ENCODE measurements at regions not wholly inside any gene's neighbourhood (a gene's known extent, or its start where the extent isn't known, plus 50 kb on each side); places are given as distances from the start of the nearest gene placed in this dataset.
"Not testable (repeated sequence)": the region's sequence is repeated elsewhere in the genome, so short reads cannot be mapped to it uniquely, and the experiment has no call there.

DNA sequence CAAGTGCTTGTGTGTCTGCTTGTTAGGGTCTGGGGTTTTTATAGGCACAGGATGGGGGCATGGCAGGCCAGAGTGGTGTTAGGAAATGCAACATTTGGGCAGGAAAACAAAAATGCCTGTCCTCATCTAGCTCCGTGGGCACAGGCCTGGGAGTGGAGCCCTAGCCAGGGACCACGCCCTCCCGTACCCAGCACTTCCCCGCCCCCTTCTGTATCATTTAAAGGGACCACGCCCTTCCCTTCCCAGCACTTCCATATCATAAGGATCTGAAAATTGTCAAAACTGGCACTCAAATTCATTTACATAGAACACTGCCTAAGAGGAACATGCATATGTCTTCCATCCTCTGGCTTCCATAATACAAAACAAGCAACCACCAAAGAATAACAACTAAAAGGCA is 185.8 kb downstream of the B3GLCT start:
- DNase-seq, result no peak

DNA sequence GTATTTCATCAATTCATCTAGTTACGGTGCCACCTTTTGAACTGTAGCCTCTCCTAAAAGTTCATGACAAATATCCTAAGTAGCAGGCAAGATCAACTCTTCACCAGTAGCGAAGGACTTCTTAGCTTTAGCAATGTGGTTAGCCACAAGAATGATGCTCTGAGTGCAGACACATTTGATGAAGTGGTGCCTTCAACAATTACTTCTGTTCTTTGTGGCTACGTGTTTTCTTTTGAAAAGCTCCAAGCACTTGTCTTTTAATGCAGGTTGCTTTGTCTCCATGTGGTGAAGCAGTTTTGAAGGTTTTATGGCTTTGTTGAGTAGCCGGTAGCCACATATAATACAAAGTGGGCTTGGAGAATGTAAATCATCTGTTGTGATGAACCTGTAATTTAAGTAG is 194.7 kb downstream of the B3GLCT start:
- no peak for DNase-seq

DNA sequence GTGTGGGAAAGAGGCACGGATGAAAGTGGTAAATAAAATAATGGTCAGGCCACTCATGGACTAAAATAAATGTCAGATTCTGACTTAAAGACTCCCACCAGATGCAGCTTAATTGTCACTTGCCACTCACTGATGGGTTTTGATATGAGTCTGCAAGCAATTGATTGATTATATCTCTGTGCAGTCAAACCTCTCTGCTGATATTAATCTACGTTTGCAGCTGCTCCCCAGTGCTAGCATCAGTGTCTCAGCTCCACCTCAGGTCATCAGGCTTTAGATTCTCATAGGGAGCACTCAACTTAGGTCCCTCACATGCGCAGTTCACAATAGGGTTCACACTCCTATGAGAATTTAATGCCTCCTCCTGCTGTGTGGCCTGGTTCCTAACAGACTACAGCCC is 195.3 kb downstream of the B3GLCT start:
- DNase-seq, result no peak

DNA sequence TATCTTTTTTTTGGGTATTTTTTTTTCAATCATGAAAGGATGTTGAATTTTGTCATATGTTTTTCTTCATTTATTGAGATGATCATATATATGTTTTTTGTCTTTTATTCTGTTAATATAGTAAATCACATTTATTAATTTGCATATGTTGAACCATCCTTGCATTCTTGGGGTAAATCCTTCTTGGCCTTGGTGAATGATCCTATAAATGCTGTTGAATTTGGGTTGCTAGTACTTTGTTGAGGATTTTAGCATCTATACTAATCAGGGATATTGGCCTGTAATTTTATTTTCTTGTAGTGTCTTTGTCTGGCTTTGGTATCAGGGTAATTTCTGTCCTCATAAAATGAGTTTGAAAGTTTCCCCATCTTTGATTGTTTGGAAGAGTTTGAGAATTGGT is 199.9 kb downstream of the B3GLCT start:
- no peak for DNase-seq

DNA sequence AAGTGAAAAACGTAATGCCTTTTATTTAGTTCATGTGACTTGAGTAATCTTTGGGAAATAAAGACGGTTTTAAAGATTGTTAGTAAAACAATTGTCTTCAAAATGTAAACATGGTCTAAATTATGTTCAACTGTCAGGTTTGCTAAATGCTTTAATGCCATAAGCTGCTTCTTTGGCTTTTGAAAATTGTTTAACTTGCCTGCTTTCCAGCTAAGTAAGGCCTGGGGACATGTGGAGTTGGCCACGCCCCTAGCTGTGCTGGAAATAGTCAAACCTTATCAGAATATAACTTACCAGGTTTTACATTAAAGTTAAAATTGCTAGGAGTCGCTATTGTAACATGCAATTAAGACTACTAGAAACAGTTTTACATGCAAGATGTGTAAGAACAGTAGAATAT is 203.9 kb downstream of the B3GLCT start:
- DNase-seq, result not testable (repeated sequence)

DNA sequence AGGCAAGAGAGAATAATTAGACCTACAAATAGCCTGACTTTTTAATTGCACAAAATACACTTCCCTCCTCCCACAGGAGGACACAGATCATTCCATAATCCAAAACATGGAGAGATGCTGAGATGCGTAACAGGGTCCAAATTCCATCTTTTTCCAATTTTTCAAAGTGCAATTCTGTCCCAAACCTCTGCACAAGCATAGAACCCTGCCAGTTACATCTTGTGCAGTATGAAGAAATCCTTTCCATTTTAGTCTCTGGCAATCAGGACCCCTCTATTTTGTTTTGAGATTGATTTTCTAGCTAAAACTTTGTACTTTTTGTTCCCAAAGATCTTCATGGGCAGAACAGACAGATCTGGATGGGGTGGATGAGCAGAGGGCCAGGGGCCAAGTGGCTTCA is 209.2 kb downstream of the B3GLCT start:
- no peak for DNase-seq

GRCh38 chr13:31409678-31410356 is 210.0 kb downstream of the B3GLCT start:
- no peak for DNase-seq

DNA sequence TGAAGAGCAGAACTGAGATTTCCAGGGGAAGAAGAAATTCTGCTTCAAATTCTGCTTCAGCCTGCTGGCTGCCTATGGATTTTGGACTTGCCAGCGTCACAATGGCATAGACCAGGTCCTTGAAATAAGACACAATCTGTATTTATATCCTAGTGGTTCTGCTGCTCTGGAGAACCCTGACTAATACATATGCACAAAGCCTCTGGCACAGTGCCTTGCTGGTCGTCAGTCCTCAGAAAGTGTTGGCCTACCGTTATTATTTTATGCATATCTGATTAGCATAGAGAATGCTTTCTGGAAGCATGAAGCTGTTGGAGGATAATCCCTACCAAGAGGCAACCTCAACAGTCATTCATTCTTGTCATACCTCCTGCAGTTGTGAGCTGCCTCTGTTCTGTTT is 213.7 kb downstream of the B3GLCT start:
- DNase-seq, result no peak

- DNase-seq, result no peak
Measured at GRCh38 chr13:31416066-31416465, 216.3 kb downstream of the B3GLCT start.

- no peak for DNase-seq
Measured at GRCh38 chr13:31418186-31418585, 218.4 kb downstream of the B3GLCT start.

DNA sequence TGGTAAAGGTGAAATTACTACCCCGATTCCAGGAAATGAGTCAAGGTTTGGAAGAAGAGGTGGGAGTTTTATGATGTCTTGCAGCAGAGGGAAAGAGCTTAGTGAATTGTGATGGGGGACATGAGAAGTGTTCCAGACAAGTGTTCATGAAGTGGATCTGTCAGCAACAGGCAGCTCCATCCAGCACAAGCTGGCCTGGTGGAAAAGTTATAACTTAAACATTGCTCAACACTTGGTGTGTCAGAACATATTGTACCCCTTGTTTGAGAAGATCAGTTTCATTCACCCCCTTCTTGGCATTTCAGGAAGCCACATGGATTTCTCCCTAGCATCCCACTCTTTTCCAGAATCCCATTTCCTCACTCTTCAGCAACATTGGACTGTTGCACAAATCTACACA is 222.0 kb downstream of the B3GLCT start:
- no peak for DNase-seq

- peak; percentile 52 to 61 for DNase-seq
Measured at GRCh38 chr13:31424130-31424729, 224.5 kb downstream of the B3GLCT start.

DNA sequence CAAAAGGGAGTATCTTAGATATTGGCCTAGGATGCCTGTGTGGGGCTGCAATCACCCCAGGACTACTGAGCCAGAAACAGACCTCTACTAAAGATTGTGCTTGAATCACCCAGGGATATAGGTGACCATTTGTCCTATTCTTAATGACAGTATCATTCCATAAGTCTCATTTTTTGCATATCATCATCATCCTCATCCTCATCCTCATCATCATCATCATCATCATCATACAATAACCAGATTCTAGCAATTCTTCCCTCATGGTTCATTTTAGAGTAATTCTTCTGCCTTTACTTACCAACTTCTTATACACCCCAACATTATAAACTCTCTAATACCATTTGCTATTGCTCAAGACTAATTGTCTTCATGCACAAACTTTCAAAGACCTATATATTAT is 226.6 kb downstream of the B3GLCT start:
- DNase-seq, result no peak

DNA sequence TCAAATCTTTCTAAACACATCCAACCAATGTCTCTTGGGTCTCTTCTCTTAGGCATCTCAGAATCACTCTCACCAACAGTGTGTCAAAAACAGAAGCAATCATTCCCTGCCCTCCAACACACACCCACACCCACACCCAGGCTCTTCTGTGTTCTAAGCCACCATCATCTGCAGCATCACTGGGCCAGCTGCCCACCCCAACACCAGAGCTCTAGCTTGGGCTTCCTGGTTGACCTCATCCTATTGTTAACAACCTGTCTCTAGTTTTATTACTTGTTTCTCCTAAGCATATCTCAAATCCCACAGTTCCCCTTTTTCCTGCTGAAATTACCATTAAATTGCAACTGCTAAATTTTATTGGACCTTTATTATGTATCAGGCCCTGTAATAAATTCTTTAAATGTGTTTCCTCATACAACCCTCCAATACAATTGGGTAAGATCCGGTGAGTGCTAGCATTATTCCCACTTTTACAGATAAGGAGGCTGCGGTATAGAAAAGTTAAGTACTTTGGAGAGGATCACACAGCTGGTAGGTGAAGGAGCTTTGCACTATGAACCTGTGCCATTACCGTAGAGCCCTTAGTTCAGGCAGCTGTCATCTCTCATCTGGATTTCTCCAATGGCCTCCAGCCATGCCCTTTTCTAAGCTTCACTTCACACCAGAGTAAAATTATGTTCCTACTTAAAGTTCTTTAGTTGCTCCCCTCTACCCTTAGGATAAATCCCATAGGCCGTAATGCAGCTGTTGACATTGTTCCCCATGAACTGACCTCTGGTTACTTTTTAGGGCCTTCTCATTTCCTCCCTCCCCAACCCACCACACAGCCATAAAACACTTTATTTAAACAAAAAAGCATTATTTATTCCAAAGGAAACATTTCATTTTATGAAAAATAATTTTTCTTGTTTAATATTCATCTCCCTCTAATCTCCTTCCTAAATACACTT is 227.7 kb downstream of the B3GLCT start:
- no peak for DNase-seq

DNA sequence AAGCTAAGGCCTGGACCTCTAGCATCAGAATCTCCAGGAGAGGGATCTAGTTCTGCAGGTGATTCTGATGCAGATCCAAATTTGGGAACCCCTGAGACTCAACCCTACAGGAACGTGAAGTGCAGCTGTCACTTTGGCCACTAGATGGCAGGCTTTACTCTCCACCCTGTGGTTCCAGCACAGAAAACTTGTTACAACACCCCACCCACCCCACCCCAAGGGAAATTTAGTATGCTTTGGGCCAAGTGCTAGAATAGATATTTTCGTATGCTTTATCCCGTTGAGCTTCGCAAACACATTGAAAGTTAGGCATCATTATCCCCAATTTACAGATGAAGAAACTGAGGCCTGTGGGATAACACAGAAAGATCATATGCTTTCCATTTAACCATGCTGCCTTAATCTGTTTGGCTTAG is 232.0 kb downstream of the B3GLCT start:
- no peak for DNase-seq

DNA sequence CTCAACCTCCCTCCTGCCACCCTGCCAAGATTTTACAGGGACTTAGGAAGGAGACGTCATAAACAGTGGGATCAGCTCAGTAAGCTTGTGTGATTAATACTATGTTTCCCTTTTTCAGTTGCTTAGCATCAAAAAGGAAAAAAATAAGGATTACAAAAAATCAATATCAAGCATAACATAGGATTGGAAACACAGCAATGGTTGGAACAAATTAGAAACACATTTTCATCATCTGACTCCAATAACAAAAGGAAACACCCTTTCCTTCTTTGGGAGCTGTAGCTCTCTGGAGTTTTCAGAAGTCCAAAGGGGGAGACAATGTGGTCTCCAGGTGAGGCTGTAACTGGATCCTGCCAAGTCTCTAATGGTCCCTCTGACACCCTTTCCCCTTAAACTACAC is 233.4 kb downstream of the B3GLCT start:
- no peak for DNase-seq

- DNase-seq, result no peak
Measured at GRCh38 chr13:31433746-31434145, 234.0 kb downstream of the B3GLCT start.

DNA sequence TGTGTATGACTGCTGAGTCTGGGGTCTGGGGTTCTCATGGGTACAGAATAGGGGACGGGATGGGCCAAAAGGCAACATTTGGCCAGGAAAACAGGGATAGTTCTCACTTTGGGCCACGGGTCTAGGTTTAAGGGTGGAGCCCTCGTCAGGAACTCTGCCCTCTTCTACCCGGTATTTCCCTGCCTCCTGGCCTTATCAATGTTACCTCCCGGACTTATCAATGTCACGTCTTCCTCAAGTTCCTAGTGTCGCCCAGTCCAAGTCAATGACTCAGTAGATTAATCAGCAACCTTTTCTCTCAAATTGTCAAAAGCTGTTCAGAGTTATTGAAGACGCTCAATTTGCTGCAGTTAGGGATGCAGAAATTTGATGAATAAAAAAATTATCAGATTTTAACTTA is 234.8 kb downstream of the B3GLCT start:
- DNase-seq, result no peak

- DNase-seq, result no peak
Measured at GRCh38 chr13:31435536-31435935, 235.8 kb downstream of the B3GLCT start.

- no peak for DNase-seq
Measured at GRCh38 chr13:31436478-31436877, 236.7 kb downstream of the B3GLCT start.

DNA sequence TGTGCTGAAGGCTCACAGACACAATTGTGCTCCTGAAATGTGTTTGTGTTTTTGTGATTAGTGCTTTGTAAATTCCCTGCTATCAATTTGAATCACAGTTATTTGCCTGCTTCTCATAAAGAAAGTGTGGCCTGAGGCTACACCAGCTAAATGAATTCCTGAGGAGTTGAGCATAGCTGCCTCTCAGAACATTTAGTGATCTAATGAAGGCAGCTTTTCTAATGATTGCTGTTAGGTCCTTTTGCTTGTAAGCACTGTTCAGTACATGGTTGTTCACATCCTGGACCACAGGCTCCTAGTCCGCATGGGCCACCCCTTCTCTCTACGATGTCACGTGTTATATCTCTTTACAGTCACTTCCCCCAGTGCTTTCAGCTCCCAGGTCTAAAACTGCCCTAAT is 238.2 kb downstream of the B3GLCT start:
- DNase-seq, result no peak

- DNase-seq, result no peak
Measured at GRCh38 chr13:31440132-31440531, 240.4 kb downstream of the B3GLCT start.

Measured in right lung (tissue), 2 donors.